H1 (cell line): ENCODE measurements at regions not wholly inside any gene's neighbourhood (a gene's known extent, or its start where the extent isn't known, plus 50 kb on each side); places are given as distances from the start of the nearest gene placed in this dataset.

ENCODE experiments used
- JUN ChIP-seq: IDR thresholded peaks from 2 replicates; pipeline ENCODE4 v1.6.1; 2011; ENCODE audit warnings: low read depth, mild to moderate bottlenecking, improper control_type of control experiment, low read length
- SIN3A ChIP-seq, 2 experiments: IDR thresholded peaks in 1 of 2; conservative IDR thresholded peaks in 1 of 2; 2 replicates each; pipeline ENCODE4 v1.6.1; 2011 to 2012; ENCODE audit warnings: low read length in 2 of 2, improper control_type of control experiment in 1 of 2, low read depth in 1 of 2, mild to moderate bottlenecking in 1 of 2
- SRF ChIP-seq: IDR thresholded peaks from 2 replicates; pipeline ENCODE4 v1.6.1; 2011; ENCODE audit warnings: mild to moderate bottlenecking, low read depth, low read length, moderate library complexity

DNA sequence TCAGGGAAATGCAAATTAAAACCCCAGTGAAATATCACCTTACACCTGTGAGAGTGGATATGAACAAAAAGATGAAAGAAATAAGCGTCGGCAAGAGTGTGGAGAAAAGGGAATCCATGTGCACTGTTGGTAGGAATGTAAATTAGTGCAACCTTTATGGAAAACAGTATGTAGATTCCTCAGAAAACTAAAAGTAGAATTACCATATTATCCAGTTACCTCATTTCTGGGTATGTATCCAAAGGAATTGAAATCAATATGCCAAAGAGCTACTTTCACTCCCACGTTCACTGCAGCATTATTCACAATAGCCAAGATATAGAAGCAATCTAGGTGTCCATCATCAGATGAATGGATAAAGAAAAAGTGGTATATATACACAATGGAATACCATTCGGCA is 246.0 kb upstream of the ARHGAP20 start (continued):
- no peak for TF ChIP-seq SIN3A (conservative IDR thresholded peaks at IDR 0.05 in 1 of 2, IDR thresholded peaks at IDR 0.05 in 1 of 2; ENCODE audit: low read depth in 1 of 2, low read length in 2 of 2)
- no peak for TF ChIP-seq SRF
- TF ChIP-seq JUN: no peak
